ENCODE measurements at regions not wholly inside any gene's neighbourhood (a gene's known extent, or its start where the extent isn't known, plus 50 kb on each side); places are given as distances from the start of the nearest gene placed in this dataset.

- TF ChIP-seq EED (IDR thresholded peaks at IDR 0.05; ENCODE audit: low read depth) (no peak), SREBF1 (IDR thresholded peaks at IDR 0.05; ENCODE audit: low read length) (no peak)
These were observed 288.8 kb upstream of the SOX11 start (continued) for GRCh38 chr2:5403392-5403791.

GRCh38 chr2:5409898-5410381 lies 282.2 kb upstream of the SOX11 start:
- ATAC-seq, result no peak
- WGBS (ENCODE audit: insufficient coverage, insufficient replicate concordance, low lambda C conversion rate, missing lambda C conversion rate), result 57% methylated on average over 10 of the region's 10 CpGs
- TF ChIP-seq ESRRA (IDR thresholded peaks at IDR 0.05; ENCODE audit: low read length) (no peak), STAT3 (IDR thresholded peaks at IDR 0.05; ENCODE audit: low read depth, low read length) (no peak), HDAC6 (IDR thresholded peaks at IDR 0.05; ENCODE audit: unreplicated experiment) (no peak), NFIC (IDR thresholded peaks at IDR 0.05; ENCODE audit: low read depth, low read length) (no peak)
- TF ChIP-seq, protein P1, sequence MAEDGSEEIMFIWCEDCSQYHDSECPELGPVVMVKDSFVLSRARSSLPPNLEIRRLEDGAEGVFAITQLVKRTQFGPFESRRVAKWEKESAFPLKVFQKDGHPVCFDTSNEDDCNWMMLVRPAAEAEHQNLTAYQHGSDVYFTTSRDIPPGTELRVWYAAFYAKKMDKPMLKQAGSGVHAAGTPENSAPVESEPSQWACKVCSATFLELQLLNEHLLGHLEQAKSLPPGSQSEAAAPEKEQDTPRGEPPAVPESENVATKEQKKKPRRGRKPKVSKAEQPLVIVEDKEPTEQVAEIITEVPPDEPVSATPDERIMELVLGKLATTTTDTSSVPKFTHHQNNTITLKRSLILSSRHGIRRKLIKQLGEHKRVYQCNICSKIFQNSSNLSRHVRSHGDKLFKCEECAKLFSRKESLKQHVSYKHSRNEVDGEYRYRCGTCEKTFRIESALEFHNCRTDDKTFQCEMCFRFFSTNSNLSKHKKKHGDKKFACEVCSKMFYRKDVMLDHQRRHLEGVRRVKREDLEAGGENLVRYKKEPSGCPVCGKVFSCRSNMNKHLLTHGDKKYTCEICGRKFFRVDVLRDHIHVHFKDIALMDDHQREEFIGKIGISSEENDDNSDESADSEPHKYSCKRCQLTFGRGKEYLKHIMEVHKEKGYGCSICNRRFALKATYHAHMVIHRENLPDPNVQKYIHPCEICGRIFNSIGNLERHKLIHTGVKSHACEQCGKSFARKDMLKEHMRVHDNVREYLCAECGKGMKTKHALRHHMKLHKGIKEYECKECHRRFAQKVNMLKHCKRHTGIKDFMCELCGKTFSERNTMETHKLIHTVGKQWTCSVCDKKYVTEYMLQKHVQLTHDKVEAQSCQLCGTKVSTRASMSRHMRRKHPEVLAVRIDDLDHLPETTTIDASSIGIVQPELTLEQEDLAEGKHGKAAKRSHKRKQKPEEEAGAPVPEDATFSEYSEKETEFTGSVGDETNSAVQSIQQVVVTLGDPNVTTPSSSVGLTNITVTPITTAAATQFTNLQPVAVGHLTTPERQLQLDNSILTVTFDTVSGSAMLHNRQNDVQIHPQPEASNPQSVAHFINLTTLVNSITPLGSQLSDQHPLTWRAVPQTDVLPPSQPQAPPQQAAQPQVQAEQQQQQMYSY (CRISPR knock-in tag; IDR thresholded peaks at IDR 0.05), result no peak
- TF ChIP-seq, protein P2, sequence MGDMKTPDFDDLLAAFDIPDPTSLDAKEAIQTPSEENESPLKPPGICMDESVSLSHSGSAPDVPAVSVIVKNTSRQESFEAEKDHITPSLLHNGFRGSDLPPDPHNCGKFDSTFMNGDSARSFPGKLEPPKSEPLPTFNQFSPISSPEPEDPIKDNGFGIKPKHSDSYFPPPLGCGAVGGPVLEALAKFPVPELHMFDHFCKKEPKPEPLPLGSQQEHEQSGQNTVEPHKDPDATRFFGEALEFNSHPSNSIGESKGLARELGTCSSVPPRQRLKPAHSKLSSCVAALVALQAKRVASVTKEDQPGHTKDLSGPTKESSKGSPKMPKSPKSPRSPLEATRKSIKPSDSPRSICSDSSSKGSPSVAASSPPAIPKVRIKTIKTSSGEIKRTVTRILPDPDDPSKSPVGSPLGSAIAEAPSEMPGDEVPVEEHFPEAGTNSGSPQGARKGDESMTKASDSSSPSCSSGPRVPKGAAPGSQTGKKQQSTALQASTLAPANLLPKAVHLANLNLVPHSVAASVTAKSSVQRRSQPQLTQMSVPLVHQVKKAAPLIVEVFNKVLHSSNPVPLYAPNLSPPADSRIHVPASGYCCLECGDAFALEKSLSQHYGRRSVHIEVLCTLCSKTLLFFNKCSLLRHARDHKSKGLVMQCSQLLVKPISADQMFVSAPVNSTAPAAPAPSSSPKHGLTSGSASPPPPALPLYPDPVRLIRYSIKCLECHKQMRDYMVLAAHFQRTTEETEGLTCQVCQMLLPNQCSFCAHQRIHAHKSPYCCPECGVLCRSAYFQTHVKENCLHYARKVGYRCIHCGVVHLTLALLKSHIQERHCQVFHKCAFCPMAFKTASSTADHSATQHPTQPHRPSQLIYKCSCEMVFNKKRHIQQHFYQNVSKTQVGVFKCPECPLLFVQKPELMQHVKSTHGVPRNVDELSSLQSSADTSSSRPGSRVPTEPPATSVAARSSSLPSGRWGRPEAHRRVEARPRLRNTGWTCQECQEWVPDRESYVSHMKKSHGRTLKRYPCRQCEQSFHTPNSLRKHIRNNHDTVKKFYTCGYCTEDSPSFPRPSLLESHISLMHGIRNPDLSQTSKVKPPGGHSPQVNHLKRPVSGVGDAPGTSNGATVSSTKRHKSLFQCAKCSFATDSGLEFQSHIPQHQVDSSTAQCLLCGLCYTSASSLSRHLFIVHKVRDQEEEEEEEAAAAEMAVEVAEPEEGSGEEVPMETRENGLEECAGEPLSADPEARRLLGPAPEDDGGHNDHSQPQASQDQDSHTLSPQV (IDR thresholded peaks at IDR 0.05), result no peak
- TF ChIP-seq, protein P3, sequence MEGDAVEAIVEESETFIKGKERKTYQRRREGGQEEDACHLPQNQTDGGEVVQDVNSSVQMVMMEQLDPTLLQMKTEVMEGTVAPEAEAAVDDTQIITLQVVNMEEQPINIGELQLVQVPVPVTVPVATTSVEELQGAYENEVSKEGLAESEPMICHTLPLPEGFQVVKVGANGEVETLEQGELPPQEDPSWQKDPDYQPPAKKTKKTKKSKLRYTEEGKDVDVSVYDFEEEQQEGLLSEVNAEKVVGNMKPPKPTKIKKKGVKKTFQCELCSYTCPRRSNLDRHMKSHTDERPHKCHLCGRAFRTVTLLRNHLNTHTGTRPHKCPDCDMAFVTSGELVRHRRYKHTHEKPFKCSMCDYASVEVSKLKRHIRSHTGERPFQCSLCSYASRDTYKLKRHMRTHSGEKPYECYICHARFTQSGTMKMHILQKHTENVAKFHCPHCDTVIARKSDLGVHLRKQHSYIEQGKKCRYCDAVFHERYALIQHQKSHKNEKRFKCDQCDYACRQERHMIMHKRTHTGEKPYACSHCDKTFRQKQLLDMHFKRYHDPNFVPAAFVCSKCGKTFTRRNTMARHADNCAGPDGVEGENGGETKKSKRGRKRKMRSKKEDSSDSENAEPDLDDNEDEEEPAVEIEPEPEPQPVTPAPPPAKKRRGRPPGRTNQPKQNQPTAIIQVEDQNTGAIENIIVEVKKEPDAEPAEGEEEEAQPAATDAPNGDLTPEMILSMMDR (IDR thresholded peaks at IDR 0.05 in 2 of 3, conservative IDR thresholded peaks at IDR 0.05 in 1 of 3; ENCODE audit: control insufficient read depth in 2 of 3, extremely low read depth in 1 of 3, insufficient read depth in 1 of 3, low read depth in 3 of 3, low read length in 3 of 3), result no peak

More at GRCh38 chr2:5409898-5410381, 282.2 kb upstream of the SOX11 start:
- no peak overlapping the region for H2AFZ ChIP-seq (ENCODE audit: control insufficient read depth, low read depth, low read length)
- no peak for DNase-seq (ENCODE audit: low read depth, low spot score)
- no peaks in the 10 kb centered on the region for H3K4me1 ChIP-seq (ENCODE audit: control insufficient read depth, insufficient read depth, low read length)
- H3K4me2 ChIP-seq (ENCODE audit: control insufficient read depth, insufficient read depth), result no peak overlapping the region
- ChIA-PET POLR2A (no interaction called here), CTCF (interaction anchor here (1.0 kb wide), 1 partner anchor 8 kb away, joined by 3 read pairs; no protein-coding TSS in a partner anchor), SMC1A (ENCODE audit: uncharacterized antibody, unreplicated experiment) (no interaction called here), RAD21 (ENCODE audit: unreplicated experiment) (no interaction called here)
- H3K9me3 ChIP-seq (replicated peaks; ENCODE audit: control insufficient read depth, insufficient read depth, low read length), result no peaks in the 10 kb centered on the region
- no peak overlapping the region for H3K4me3 ChIP-seq
- H3K79me2 ChIP-seq (ENCODE audit: control insufficient read depth, insufficient read depth, low read length), result no peaks in the 10 kb centered on the region
- no peaks in the 10 kb centered on the region for H3K36me3 ChIP-seq (ENCODE audit: control insufficient read depth in 2 of 2, insufficient read depth in 2 of 2, low read length in 1 of 2)
- intact Hi-C loops (cut with micrococcal nuclease; ENCODE audit: unreplicated experiment), result no loop called here
- BruUV-seq (replicated peaks), result no TSS peak
- H3K27me3 ChIP-seq (replicated peaks in 1 of 2; ENCODE audit: control insufficient read depth in 2 of 2, insufficient read depth in 2 of 2, low read length in 1 of 2), result no peaks in the 10 kb centered on the region
- H3K9ac ChIP-seq (ENCODE audit: control insufficient read depth, insufficient read depth, low read length), result no peak overlapping the region
- FAIRE-seq, result no peak
- no peak overlapping the region for H3K27ac ChIP-seq (ENCODE audit: control insufficient read depth, insufficient read depth)
- in situ Hi-C loops (cut with MboI), result no loop called here
- no peaks in the 10 kb centered on the region for H4K20me1 ChIP-seq (ENCODE audit: control insufficient read depth, insufficient read depth)

Data from GM12878 (cell line).